Trophoblast cell (in vitro differentiated cells and primary cell): ENCODE measurements at regions not wholly inside any gene's neighbourhood (a gene's known extent, or its start where the extent isn't known, plus 50 kb on each side); places are given as distances from the start of the nearest gene placed in this dataset.

ENCODE experiments used
- DNase-seq, 2 donors: peaks; one replicate each; pipeline ENCODE4 v3.0.0-alpha.2; 2016
- H2AFZ ChIP-seq: 2 replicates; pipeline ENCODE4 v1.6.1; 2013; ENCODE audit warnings: low read length, moderate library complexity, mild to moderate bottlenecking; ENCODE audit not compliant: insufficient read depth, poor library complexity
- H2AK5ac ChIP-seq: 2 replicates; pipeline ENCODE4 v1.6.1; 2013; ENCODE audit warnings: mild to moderate bottlenecking, low read length
- H2BK120ac ChIP-seq: 2 replicates; pipeline ENCODE4 v1.6.1; 2013; ENCODE audit warnings: low read length, mild to moderate bottlenecking, moderate library complexity; ENCODE audit not compliant: insufficient read depth, poor library complexity
- H2BK12ac ChIP-seq: 2 replicates; pipeline ENCODE4 v1.6.1; 2013; ENCODE audit warnings: mild to moderate bottlenecking, low read length, moderate library complexity
- H2BK5ac ChIP-seq: 2 replicates; pipeline ENCODE4 v1.6.1; 2013; ENCODE audit warnings: low read length, low read depth, moderate library complexity, mild to moderate bottlenecking; ENCODE audit not compliant: poor library complexity
- H3K14ac ChIP-seq: 2 replicates; pipeline ENCODE4 v1.6.1; 2013; ENCODE audit warnings: mild to moderate bottlenecking, low read length
- H3K18ac ChIP-seq: 2 replicates; pipeline ENCODE4 v1.6.1; 2013; ENCODE audit warnings: mild to moderate bottlenecking, low read length
- H3K23ac ChIP-seq: 2 replicates; pipeline ENCODE4 v1.6.1; 2013; ENCODE audit warnings: low read length
- H3K27ac ChIP-seq: 2 replicates; pipeline ENCODE4 v1.5.1; 2013; ENCODE audit warnings: low read depth, mild to moderate bottlenecking, inconsistent platforms, low read length, moderate library complexity
- H3K27me3 ChIP-seq: 2 replicates; pipeline ENCODE4 v1.6.1; 2013; ENCODE audit warnings: inconsistent platforms, mild to moderate bottlenecking, low read length, moderate library complexity; ENCODE audit not compliant: insufficient read depth
- H3K36me3 ChIP-seq, 2 experiments: 1 replicate in 1 of 2; 2 replicates in 1 of 2; pipeline ENCODE4 v1.6.1; 2013; ENCODE audit warnings: low read length in 2 of 2, mild to moderate bottlenecking in 2 of 2, moderate library complexity in 1 of 2; ENCODE audit not compliant: insufficient read depth in 2 of 2, control insufficient read depth in 1 of 2
- H3K4ac ChIP-seq: 2 replicates; pipeline ENCODE4 v1.6.1; 2013; ENCODE audit warnings: low read depth, mild to moderate bottlenecking, low read length, moderate library complexity
- H3K4me1 ChIP-seq, 2 experiments: 1 replicate in 1 of 2; 2 replicates in 1 of 2; pipeline ENCODE4 v1.6.1; 2013; ENCODE audit warnings: low read length in 2 of 2, mild to moderate bottlenecking in 2 of 2, moderate library complexity in 1 of 2; ENCODE audit not compliant: insufficient read depth in 2 of 2, control insufficient read depth in 1 of 2
- H3K4me2 ChIP-seq: 2 replicates; pipeline ENCODE4 v1.6.1; 2013; ENCODE audit warnings: inconsistent platforms, mild to moderate bottlenecking, low read length, moderate library complexity
- H3K4me3 ChIP-seq: 2 replicates; pipeline ENCODE4 v1.5.1; 2013; ENCODE audit warnings: mild to moderate bottlenecking, low read depth, low read length, inconsistent platforms
- H3K79me1 ChIP-seq: one replicate; pipeline ENCODE4 v1.6.1; 2013; ENCODE audit warnings: low read length
- H3K79me2 ChIP-seq: 2 replicates; pipeline ENCODE4 v1.6.1; 2013; ENCODE audit warnings: low read length, mild to moderate bottlenecking; ENCODE audit not compliant: control insufficient read depth, insufficient read depth, poor library complexity
- H3K9ac ChIP-seq: 2 replicates; pipeline ENCODE4 v1.6.1; 2013; ENCODE audit warnings: mild to moderate bottlenecking, low read length
- H3K9me3 ChIP-seq: 2 replicates; pipeline ENCODE4 v1.6.1; 2013; ENCODE audit warnings: low read depth, mild to moderate bottlenecking, control low read depth, inconsistent platforms, low read length; ENCODE audit not compliant: insufficient read depth
- H4K12ac ChIP-seq: 2 replicates; pipeline ENCODE4 v1.6.1; 2013; ENCODE audit warnings: low read depth, mild to moderate bottlenecking, low read length, moderate library complexity
- H4K8ac ChIP-seq: 2 replicates; pipeline ENCODE4 v1.6.1; 2013; ENCODE audit warnings: low read depth, mild to moderate bottlenecking, low read length, moderate library complexity
- H4K91ac ChIP-seq: one replicate; pipeline ENCODE4 v1.6.1; 2013; ENCODE audit warnings: low read depth, mild to moderate bottlenecking, low read length, moderate library complexity
- WGBS: extraction: QIAGEN DNeasy Blood & Tissue Kit; methylation state at CpG from one replicate; pipeline ENCODE4 v1.1.7; 2013; ENCODE audit warnings: missing lambda C conversion rate; ENCODE audit not compliant: insufficient read length, insufficient coverage; ENCODE audit errors: extremely low coverage; 5-methylcytosine and 5-hydroxymethylcytosine counted together

GRCh38 chr6:156031516-156031915, 575.9 kb upstream of the NOX3 start:
- H3K18ac ChIP-seq: no peak overlapping the region
- H3K79me1 ChIP-seq: no peaks in the 10 kb centered on the region
- H3K4me1 ChIP-seq: no peaks in the 10 kb centered on the region
- H4K12ac ChIP-seq: no peak overlapping the region
- H4K91ac ChIP-seq: no peak overlapping the region
- no peak overlapping the region for H2BK120ac ChIP-seq
- no CpG with 5 or more reads among the region's 1 CpG for WGBS
- H2AK5ac ChIP-seq: no peak overlapping the region
- H2BK12ac ChIP-seq: no peak overlapping the region
- H3K79me2 ChIP-seq: no peaks in the 10 kb centered on the region
- H3K4me3 ChIP-seq: no peak overlapping the region
- no peak overlapping the region for H3K4ac ChIP-seq
- no peak overlapping the region for H4K8ac ChIP-seq
- no peak overlapping the region for H3K9ac ChIP-seq
- H3K14ac ChIP-seq: no peak overlapping the region
- H3K27ac ChIP-seq: no peak overlapping the region
- no peaks in the 10 kb centered on the region for H3K36me3 ChIP-seq
- DNase-seq: no peak
- no peak overlapping the region for H3K4me2 ChIP-seq
- no peaks in the 10 kb centered on the region for H3K27me3 ChIP-seq
- H3K23ac ChIP-seq: no peak overlapping the region
- no peaks in the 10 kb centered on the region for H3K9me3 ChIP-seq
- no peak overlapping the region for H2AFZ ChIP-seq
- no peak overlapping the region for H2BK5ac ChIP-seq

GRCh38 chr6:156030053-156030452, 574.4 kb upstream of the NOX3 start:
- H2AK5ac ChIP-seq: no peak overlapping the region
- no peak overlapping the region for H2BK120ac ChIP-seq
- H3K4me2 ChIP-seq: no peak overlapping the region
- no peak overlapping the region for H3K4ac ChIP-seq
- no peak for DNase-seq
- H4K12ac ChIP-seq: no peak overlapping the region
- H3K79me1 ChIP-seq: no peaks in the 10 kb centered on the region
- no peak overlapping the region for H3K9ac ChIP-seq
- H2BK5ac ChIP-seq: no peak overlapping the region
- H4K91ac ChIP-seq: no peak overlapping the region
- H3K79me2 ChIP-seq: no peaks in the 10 kb centered on the region
- WGBS: no CpG with 5 or more reads among the region's 2 CpGs
- no peaks in the 10 kb centered on the region for H3K4me1 ChIP-seq
- H4K8ac ChIP-seq: no peak overlapping the region
- H3K27ac ChIP-seq: no peak overlapping the region
- no peak overlapping the region for H2BK12ac ChIP-seq
- H3K27me3 ChIP-seq: no peaks in the 10 kb centered on the region
- no peak overlapping the region for H3K18ac ChIP-seq
- no peaks in the 10 kb centered on the region for H3K36me3 ChIP-seq
- no peak overlapping the region for H3K4me3 ChIP-seq
- no peak overlapping the region for H3K23ac ChIP-seq
- H2AFZ ChIP-seq: no peak overlapping the region
- H3K9me3 ChIP-seq: peaks cover 2% of the 10 kb centered on the region
- no peak overlapping the region for H3K14ac ChIP-seq

GRCh38 chr6:156029286-156029985, 573.8 kb upstream of the NOX3 start:
- Histone ChIP-seq H3K14ac (no peak overlapping the region), H3K23ac (no peak overlapping the region), H2BK5ac (no peak overlapping the region), H3K4ac (no peak overlapping the region), H3K9me3 (peaks cover 2% of the 10 kb centered on the region), H3K18ac (no peak overlapping the region), H2BK12ac (no peak overlapping the region), H2BK120ac (no peak overlapping the region), H3K4me1 (no peaks in the 10 kb centered on the region), H4K91ac (no peak overlapping the region), H3K27me3 (no peaks in the 10 kb centered on the region), H3K27ac (no peak overlapping the region), H3K9ac (no peak overlapping the region), H4K8ac (no peak overlapping the region), H3K4me3 (no peak overlapping the region), H2AK5ac (no peak overlapping the region), H3K79me1 (no peaks in the 10 kb centered on the region), H3K79me2 (no peaks in the 10 kb centered on the region), H2AFZ (no peak overlapping the region), H3K4me2 (no peak overlapping the region), H3K36me3 (no peaks in the 10 kb centered on the region), H4K12ac (no peak overlapping the region)
- no peak for DNase-seq
- WGBS: no CpG with 5 or more reads among the region's 13 CpGs

GRCh38 chr6:156028335-156029131, 572.9 kb upstream of the NOX3 start:
- Histone ChIP-seq H3K79me2 (no peaks in the 10 kb centered on the region), H4K8ac (no peak overlapping the region), H2AK5ac (no peak overlapping the region), H2BK5ac (no peak overlapping the region), H3K4me3 (no peak overlapping the region), H3K9me3 (peaks cover 2% of the 10 kb centered on the region), H3K4ac (no peak overlapping the region), H3K4me2 (no peak overlapping the region), H2BK12ac (no peak overlapping the region), H3K27me3 (no peaks in the 10 kb centered on the region), H3K36me3 (no peaks in the 10 kb centered on the region), H3K23ac (no peak overlapping the region), H3K9ac (no peak overlapping the region), H4K12ac (no peak overlapping the region), H3K79me1 (no peaks in the 10 kb centered on the region), H3K4me1 (no peaks in the 10 kb centered on the region), H3K14ac (no peak overlapping the region), H3K18ac (no peak overlapping the region), H2BK120ac (no peak overlapping the region), H3K27ac (no peak overlapping the region), H2AFZ (no peak overlapping the region), H4K91ac (no peak overlapping the region)
- DNase-seq: no peak
- no CpG with 5 or more reads among the region's 15 CpGs for WGBS
